Left ventricle myocardium inferior (tissue), 1 donor: ENCODE measurements at regions not wholly inside any gene's neighbourhood (a gene's known extent, or its start where the extent isn't known, plus 50 kb on each side); places are given as distances from the start of the nearest gene placed in this dataset.

ENCODE experiments used
- DNase-seq: peaks from one replicate; pipeline ENCODE4 v3.0.0-alpha.2; 2020
- H3K27ac ChIP-seq: fragments of 200-600 bp; replicated peaks from 2 replicates; pipeline ENCODE4 v1.8.0; 2021
- H3K27me3 ChIP-seq: fragments of 200-600 bp; 2 replicates; pipeline ENCODE4 v1.8.0; 2021; ENCODE audit warnings: low read depth
- H3K36me3 ChIP-seq: fragments of 200-600 bp; 2 replicates; pipeline ENCODE4 v1.8.0; 2021
- H3K4me1 ChIP-seq: fragments of 200-600 bp; 2 replicates; pipeline ENCODE4 v1.8.0; 2021
- H3K4me3 ChIP-seq: fragments of 200-600 bp; 2 replicates; pipeline ENCODE4 v1.8.0; 2021; ENCODE audit warnings: mild to moderate bottlenecking, moderate library complexity
- H3K9me3 ChIP-seq: fragments of 200-600 bp; replicated peaks from 2 replicates; pipeline ENCODE4 v1.8.0; 2021
- intact Hi-C: fragments of 100-400 bp; cut with micrococcal nuclease; formaldehyde crosslinking; loops from one replicate; pipeline ENCODE4 v1.11.0; 2022
- TF ChIP-seq, protein P1 (sequence below): fragments of 200-600 bp; IDR thresholded peaks from 2 replicates; pipeline ENCODE4 v1.8.0; 2021; ENCODE audit warnings: antibody characterized with exemption, mild to moderate bottlenecking, borderline replicate concordance
- donor health status: DM: no; HTN: yes; CAD: no; lungs with severe emphysema.

DNA sequence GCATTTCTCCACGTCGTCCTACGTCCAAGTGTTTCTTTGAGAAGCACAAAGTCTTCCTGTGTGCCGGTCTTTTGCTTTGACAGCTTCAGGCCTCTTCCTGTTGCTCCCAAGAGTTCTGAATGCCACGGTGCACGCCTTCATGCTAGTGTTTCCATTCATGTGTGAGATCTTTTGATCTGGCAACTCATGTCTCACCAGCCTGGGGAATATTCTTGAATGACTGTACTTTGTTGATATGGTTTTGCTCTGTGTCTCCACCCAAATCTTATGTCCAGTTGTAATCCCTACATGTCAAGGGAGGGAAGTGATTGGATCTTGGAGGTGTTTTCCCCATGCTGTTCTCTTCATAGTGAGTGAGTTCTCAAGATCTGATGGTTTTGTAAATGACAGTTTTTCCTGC is 129.6 kb upstream of the THBS2 start:
- no peak for DNase-seq
- Histone ChIP-seq H3K4me1 (no peaks in the 10 kb centered on the region), H3K4me3 (no peak overlapping the region), H3K9me3 (no peaks in the 10 kb centered on the region), H3K27ac (no peak overlapping the region), H3K36me3 (no peaks in the 10 kb centered on the region), H3K27me3 (peaks cover 17% of the 10 kb centered on the region)
- intact Hi-C loops, result no loop called here
- TF ChIP-seq, protein P1, sequence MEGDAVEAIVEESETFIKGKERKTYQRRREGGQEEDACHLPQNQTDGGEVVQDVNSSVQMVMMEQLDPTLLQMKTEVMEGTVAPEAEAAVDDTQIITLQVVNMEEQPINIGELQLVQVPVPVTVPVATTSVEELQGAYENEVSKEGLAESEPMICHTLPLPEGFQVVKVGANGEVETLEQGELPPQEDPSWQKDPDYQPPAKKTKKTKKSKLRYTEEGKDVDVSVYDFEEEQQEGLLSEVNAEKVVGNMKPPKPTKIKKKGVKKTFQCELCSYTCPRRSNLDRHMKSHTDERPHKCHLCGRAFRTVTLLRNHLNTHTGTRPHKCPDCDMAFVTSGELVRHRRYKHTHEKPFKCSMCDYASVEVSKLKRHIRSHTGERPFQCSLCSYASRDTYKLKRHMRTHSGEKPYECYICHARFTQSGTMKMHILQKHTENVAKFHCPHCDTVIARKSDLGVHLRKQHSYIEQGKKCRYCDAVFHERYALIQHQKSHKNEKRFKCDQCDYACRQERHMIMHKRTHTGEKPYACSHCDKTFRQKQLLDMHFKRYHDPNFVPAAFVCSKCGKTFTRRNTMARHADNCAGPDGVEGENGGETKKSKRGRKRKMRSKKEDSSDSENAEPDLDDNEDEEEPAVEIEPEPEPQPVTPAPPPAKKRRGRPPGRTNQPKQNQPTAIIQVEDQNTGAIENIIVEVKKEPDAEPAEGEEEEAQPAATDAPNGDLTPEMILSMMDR, result no peak

DNA sequence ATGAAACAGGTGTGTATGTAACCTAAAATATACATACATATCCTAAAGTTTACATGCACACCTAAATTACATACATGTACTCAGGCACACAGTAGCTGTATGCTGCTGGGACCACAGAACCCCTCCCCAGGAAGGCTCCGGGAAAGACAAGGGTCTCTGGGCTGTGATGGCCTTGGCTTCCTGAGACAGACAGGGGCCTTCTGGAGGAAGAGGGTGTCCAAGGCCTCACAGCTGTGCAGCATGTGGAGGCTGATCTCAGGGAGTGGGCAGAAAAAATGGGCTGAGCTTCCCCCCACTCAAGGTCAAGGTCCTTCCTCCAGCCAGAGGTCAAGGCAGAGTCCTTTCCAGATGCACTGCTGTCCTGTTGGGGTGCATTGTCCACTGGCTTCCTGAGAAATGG is 129.1 kb upstream of the THBS2 start:
- Histone ChIP-seq H3K27ac (no peak overlapping the region), H3K27me3 (peaks cover 14% of the 10 kb centered on the region), H3K4me1 (no peaks in the 10 kb centered on the region), H3K9me3 (no peaks in the 10 kb centered on the region), H3K36me3 (no peaks in the 10 kb centered on the region), H3K4me3 (no peak overlapping the region)
- intact Hi-C loops, result no loop called here
- no peak for DNase-seq
- TF ChIP-seq, protein P1, result no peak

DNA sequence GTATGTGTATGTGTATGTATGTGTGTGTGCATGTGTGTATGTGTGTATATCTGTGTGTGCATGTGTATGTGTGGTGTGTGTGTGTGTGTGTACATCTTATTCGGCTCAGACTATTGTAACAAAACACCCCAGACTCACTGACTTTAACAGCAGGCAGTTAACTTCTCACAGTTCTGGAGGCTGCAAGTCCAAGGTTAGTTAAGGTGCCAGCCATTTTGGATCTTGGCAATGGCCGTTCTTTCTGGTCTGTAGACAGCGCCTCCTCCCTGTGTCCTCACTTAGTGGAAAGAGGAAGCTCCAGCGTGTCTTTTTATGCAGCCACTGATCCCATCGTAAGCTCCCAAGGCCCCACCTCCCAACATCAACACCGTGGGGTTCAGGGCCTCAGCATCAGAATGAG is 128.3 kb upstream of the THBS2 start:
- no peak for DNase-seq
- Histone ChIP-seq H3K27ac (no peak overlapping the region), H3K4me3 (no peak overlapping the region), H3K4me1 (no peaks in the 10 kb centered on the region), H3K27me3 (peaks cover 7% of the 10 kb centered on the region), H3K36me3 (no peaks in the 10 kb centered on the region), H3K9me3 (no peaks in the 10 kb centered on the region)
- TF ChIP-seq, protein P1, result no peak
- intact Hi-C loops, result no loop called here

DNA sequence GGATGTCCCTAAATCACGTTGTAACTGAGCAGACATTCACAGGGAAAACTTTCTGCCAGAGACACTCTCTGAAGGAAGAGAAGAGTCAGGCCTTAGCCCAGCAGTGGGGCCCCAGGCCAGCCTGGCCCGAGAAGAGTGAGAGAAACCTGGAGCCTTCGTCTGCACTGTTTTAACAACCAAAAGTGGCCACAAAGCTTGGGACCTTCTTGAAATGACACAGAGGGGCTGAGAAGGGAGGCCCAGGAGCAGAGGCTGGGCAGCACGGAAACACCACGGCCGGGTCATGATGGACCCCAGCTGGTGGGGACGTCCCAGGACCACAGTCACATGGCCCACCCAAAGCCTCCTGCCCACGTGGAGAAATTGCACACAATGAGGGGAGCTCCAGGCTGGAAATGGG is 126.8 kb upstream of the THBS2 start:
- Histone ChIP-seq H3K4me1 (no peaks in the 10 kb centered on the region), H3K27me3 (peaks cover under 1% of the 10 kb centered on the region), H3K4me3 (no peak overlapping the region), H3K36me3 (no peaks in the 10 kb centered on the region), H3K27ac (no peak overlapping the region), H3K9me3 (peaks cover 9% of the 10 kb centered on the region)
- no peak for DNase-seq
- TF ChIP-seq, protein P1, result no peak
- intact Hi-C loops, result no loop called here

DNA sequence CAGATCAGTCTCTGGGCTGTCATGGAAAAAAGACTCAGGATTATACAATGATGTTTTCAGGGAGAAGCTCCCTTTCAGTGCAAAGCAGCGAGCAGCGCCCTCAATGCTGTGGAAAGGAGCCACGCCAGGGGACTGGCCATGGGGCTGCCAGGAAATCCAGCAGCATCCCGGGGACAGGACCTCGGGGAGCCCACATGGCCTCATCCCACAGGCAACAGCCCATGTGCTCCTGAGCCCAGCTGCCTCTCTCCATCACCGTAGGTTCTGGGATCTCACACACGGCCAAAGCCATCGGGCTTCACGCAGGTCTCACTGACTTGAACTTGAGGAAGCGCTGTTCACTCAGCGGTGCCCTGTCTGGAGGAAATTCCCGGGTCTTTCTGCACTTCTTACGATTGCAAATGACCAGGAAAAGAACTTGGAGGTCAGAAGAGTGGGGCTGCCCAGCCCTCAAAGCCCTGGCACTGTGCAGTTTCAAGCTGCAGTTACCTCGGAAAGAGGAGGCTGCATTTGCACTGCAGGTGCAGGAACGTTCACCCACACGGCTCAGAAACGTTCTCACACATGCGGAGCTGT is 125.9 kb upstream of the THBS2 start:
- Histone ChIP-seq H3K9me3 (peaks cover 13% of the 10 kb centered on the region), H3K36me3 (no peaks in the 10 kb centered on the region), H3K4me3 (no peak overlapping the region), H3K4me1 (no peaks in the 10 kb centered on the region), H3K27me3 (peaks cover 5% of the 10 kb centered on the region), H3K27ac (no peak overlapping the region)
- DNase-seq, result no peak
- TF ChIP-seq, protein P1, result no peak
- intact Hi-C loops, result no loop called here
